GM12878 (cell line): ENCODE measurements at regions not wholly inside any gene's neighbourhood (a gene's known extent, or its start where the extent isn't known, plus 50 kb on each side); places are given as distances from the start of the nearest gene placed in this dataset.

Experiments
- ATAC-seq: fragments of 200-7000 bp; cut with Tn5 transposase; 3 replicates; pipeline ENCODE4 v1.9.1; 2020; ENCODE audit warnings: mild to moderate bottlenecking, moderate library complexity
- BruUV-seq: library from RNA; stranded (reverse); fragments of 400-500 nt; replicated peaks from 2 replicates; lab custom pipeline; 2021; lab: Mats Ljungman, UMichigan
- CTCF ChIA-PET: fragments of 300-600 bp; sonication (Branson Sonifier 250); formaldehyde crosslinking; extraction: SDS; loops from one replicate; lab custom pipeline; 2021; ENCODE audit warnings: inconsistent platforms; lab: Yijun Ruan, JAX
- POLR2A ChIA-PET: fragments of 350-600 bp; formaldehyde crosslinking; extraction: SDS; loops from one replicate; lab custom pipeline; 2021; ENCODE audit warnings: inconsistent platforms; lab: Charles Lee
- RAD21 ChIA-PET: fragments of 300-600 bp; sonication (Branson Sonifier 250); formaldehyde crosslinking; loops from one replicate; lab custom pipeline; 2023; ENCODE audit warnings: antibody characterized with exemption; ENCODE audit not compliant: unreplicated experiment; lab: Charles Lee
- SMC1A ChIA-PET: fragments of 300-600 bp; sonication (Branson Sonifier 250); formaldehyde crosslinking; loops from one replicate; lab custom pipeline; 2023; ENCODE audit not compliant: unreplicated experiment, uncharacterized antibody; lab: Charles Lee
- DNase-seq: peaks from one replicate; pipeline ENCODE4 v3.0.0-alpha.2; 2011; ENCODE audit warnings: low read depth, low spot score
- FAIRE-seq: peaks from 3 replicates; lab custom pipeline; 2011; peaks lifted over from hg19 to GRCh38; lab: Jason Lieb, UNC
- H2AFZ ChIP-seq: 2 replicates; pipeline ENCODE4 v1.6.0; 2011; ENCODE audit warnings: low read depth, low read length, control low read depth; ENCODE audit not compliant: control insufficient read depth
- H3K27ac ChIP-seq: 2 replicates; pipeline ENCODE4 v1.5.1; 2011; ENCODE audit warnings: control low read depth; ENCODE audit not compliant: control insufficient read depth, insufficient read depth
- H3K27me3 ChIP-seq, 2 experiments: replicated peaks in 1 of 2; 2 replicates each; pipeline versions ENCODE4 v1.6.0 to v1.6.1; 2011; ENCODE audit warnings: low read length in 1 of 2; ENCODE audit not compliant: control insufficient read depth in 2 of 2, insufficient read depth in 2 of 2
- H3K36me3 ChIP-seq, 2 experiments: 2 replicates each; pipeline ENCODE4 v1.5.1; 2011; ENCODE audit warnings: low read length in 1 of 2; ENCODE audit not compliant: control insufficient read depth in 2 of 2, insufficient read depth in 2 of 2
- H3K4me1 ChIP-seq: 2 replicates; pipeline ENCODE4 v1.6.1; 2011; ENCODE audit warnings: mild to moderate bottlenecking, low read length, moderate library complexity, mixed read lengths; ENCODE audit not compliant: control insufficient read depth, insufficient read depth
- H3K4me2 ChIP-seq: 2 replicates; pipeline ENCODE4 v1.6.0; 2011; ENCODE audit warnings: control low read depth; ENCODE audit not compliant: control insufficient read depth, insufficient read depth
- H3K4me3 ChIP-seq: fragments of 200-600 bp; sonication (generic); 2 replicates; pipeline ENCODE4 v1.5.1; 2016
- H3K79me2 ChIP-seq: 2 replicates; pipeline ENCODE4 v1.6.0; 2011; ENCODE audit warnings: low read length; ENCODE audit not compliant: control insufficient read depth, insufficient read depth
- H3K9ac ChIP-seq: 2 replicates; pipeline ENCODE4 v1.8.0; 2011; ENCODE audit warnings: low read length, control low read depth, mixed read lengths; ENCODE audit not compliant: control insufficient read depth, insufficient read depth
- H3K9me3 ChIP-seq: replicated peaks from 3 replicates; pipeline ENCODE4 v1.5.1; 2011; ENCODE audit warnings: mild to moderate bottlenecking, low read length; ENCODE audit not compliant: control insufficient read depth, insufficient read depth
- H4K20me1 ChIP-seq: 2 replicates; pipeline ENCODE4 v1.6.0; 2011; ENCODE audit not compliant: control insufficient read depth, insufficient read depth
- ATF2 ChIP-seq: IDR thresholded peaks from 2 replicates; pipeline ENCODE4 v1.6.1; 2012; ENCODE audit warnings: low read length, inconsistent platforms
- CBX5 ChIP-seq: sonication (generic); IDR thresholded peaks from 2 replicates; pipeline ENCODE4 v1.6.1; 2016; ENCODE audit warnings: low read depth, moderate library complexity, mild to moderate bottlenecking, inconsistent platforms
- ESRRA ChIP-seq: IDR thresholded peaks from 2 replicates; pipeline ENCODE4 v1.6.1; 2012; ENCODE audit warnings: mild to moderate bottlenecking, low read length, improper control_type of control experiment
- FOXM1 ChIP-seq: IDR thresholded peaks from 2 replicates; pipeline ENCODE4 v1.6.1; 2012; ENCODE audit warnings: low read depth, mild to moderate bottlenecking, inconsistent platforms, low read length, moderate library complexity
- HCFC1 ChIP-seq: fragments of 150-350 bp; IDR thresholded peaks from 2 replicates; pipeline ENCODE4 v1.6.1; 2014; ENCODE audit warnings: low read length
- IKZF1 ChIP-seq: fragments of 450-650 bp; conservative IDR thresholded peaks from 2 replicates; pipeline ENCODE4 v1.6.1; 2017; ENCODE audit warnings: antibody characterized with exemption, mild to moderate bottlenecking
- MAX ChIP-seq: IDR thresholded peaks from 2 replicates; pipeline ENCODE4 v1.6.1; 2012; ENCODE audit warnings: low read depth, low read length, improper control_type of control experiment
- MTA2 ChIP-seq: fragments of 450-650 bp; IDR thresholded peaks from 2 replicates; pipeline ENCODE4 v1.6.1; 2016; ENCODE audit warnings: low read depth, mild to moderate bottlenecking, moderate library complexity
- MTA3 ChIP-seq: IDR thresholded peaks from 2 replicates; pipeline ENCODE4 v1.6.1; 2012; ENCODE audit warnings: low read length, inconsistent platforms, borderline replicate concordance
- NBN ChIP-seq: fragments of 450-650 bp; IDR thresholded peaks from 2 replicates; pipeline ENCODE4 v1.6.1; 2016
- NR2C2 ChIP-seq: IDR thresholded peaks from 2 replicates; pipeline ENCODE4 v1.6.1; 2011; ENCODE audit warnings: borderline replicate concordance, low read depth; ENCODE audit not compliant: control insufficient read depth, insufficient read length
- NRF1 ChIP-seq: conservative IDR thresholded peaks from 2 replicates; pipeline ENCODE4 v1.6.1; 2011; ENCODE audit warnings: mild to moderate bottlenecking, low read depth, low read length, improper control_type of control experiment
- POLR2AphosphoS5 ChIP-seq: IDR thresholded peaks from 2 replicates; pipeline ENCODE4 v1.6.1; 2011; ENCODE audit warnings: mild to moderate bottlenecking, low read length, inconsistent platforms
- RAD51 ChIP-seq: fragments of 450-650 bp; IDR thresholded peaks from 2 replicates; pipeline ENCODE4 v1.6.1; 2016; ENCODE audit warnings: moderate library complexity, mild to moderate bottlenecking, inconsistent platforms
- SIN3A ChIP-seq: IDR thresholded peaks from 2 replicates; pipeline ENCODE4 v1.6.1; 2012; ENCODE audit warnings: low read depth, low read length, improper control_type of control experiment
- TBL1XR1 ChIP-seq: IDR thresholded peaks from 2 replicates; pipeline ENCODE4 v1.6.1; 2012; ENCODE audit warnings: low read depth, low read length, improper control_type of control experiment
- TCF3 ChIP-seq: IDR thresholded peaks from 2 replicates; pipeline ENCODE4 v1.6.1; 2012; ENCODE audit warnings: low read depth, mild to moderate bottlenecking, low read length, borderline replicate concordance; ENCODE audit not compliant: insufficient read depth
- ZZZ3 ChIP-seq: IDR thresholded peaks from 2 replicates; pipeline ENCODE4 v1.6.1; 2011; ENCODE audit warnings: low read depth; ENCODE audit not compliant: control insufficient read depth, insufficient read length
- in situ Hi-C: fragments of 300-500 bp; cut with MboI; formaldehyde crosslinking; loops from 9 replicates; pipeline ENCODE4 v1.14.3; 2018; ENCODE audit warnings: mixed read lengths
- intact Hi-C: fragments of 100-400 bp; cut with micrococcal nuclease; formaldehyde crosslinking; loops from one replicate; pipeline ENCODE4 v1.14.2; 2022; ENCODE audit not compliant: unreplicated experiment

- FAIRE-seq, result no peak
Measured at GRCh38 chr4:134298313-134298712, 96.7 kb upstream of the PABPC4L start.

GRCh38 chr4:134297765-134298164, 96.2 kb upstream of the PABPC4L start:
- no peak overlapping the region for H3K4me2 ChIP-seq
- H3K9me3 ChIP-seq, result no peaks in the 10 kb centered on the region
- POLR2A ChIA-PET, result no interaction called here
- CTCF ChIA-PET, result interaction anchor here (1.3 to 1.4 kb wide), 2 partner anchors 20 to 26 kb away, joined by 3 to 4 read pairs; no protein-coding TSS in a partner anchor
- H3K27ac ChIP-seq, result no peak overlapping the region
- H3K36me3 ChIP-seq, result no peaks in the 10 kb centered on the region
- no peaks in the 10 kb centered on the region for H3K27me3 ChIP-seq
- RAD21 ChIA-PET, result no interaction called here
- intact Hi-C loops (no loop called here), in situ Hi-C loops (no loop called here)
- H2AFZ ChIP-seq, result no peak overlapping the region
- DNase-seq, result no peak
- H3K9ac ChIP-seq, result no peak overlapping the region
- no peaks in the 10 kb centered on the region for H4K20me1 ChIP-seq
- ATAC-seq, result no peak
- H3K79me2 ChIP-seq, result no peaks in the 10 kb centered on the region
- no peak overlapping the region for H3K4me3 ChIP-seq
- SMC1A ChIA-PET, result no interaction called here
- TF ChIP-seq NR2C2 (no peak), POLR2AphosphoS5 (no peak), TBL1XR1 (no peak), MTA3 (no peak), TCF3 (no peak), ATF2 (no peak), RAD51 (no peak), NRF1 (no peak), IKZF1 (no peak), MTA2 (no peak)
- no peaks in the 10 kb centered on the region for H3K4me1 ChIP-seq
- no peak for FAIRE-seq
- no TSS peak for BruUV-seq

More at GRCh38 chr4:134298313-134298712, 96.7 kb upstream of the PABPC4L start:
- ChIA-PET RAD21 (no interaction called here), SMC1A (no interaction called here), CTCF (interaction anchor here (1.3 to 1.4 kb wide), 2 partner anchors 20 to 27 kb away, joined by 3 to 4 read pairs; no protein-coding TSS in a partner anchor), POLR2A (no interaction called here)
- DNase-seq, result no peak
- Histone ChIP-seq H3K4me2 (no peak overlapping the region), H3K9me3 (no peaks in the 10 kb centered on the region), H3K79me2 (no peaks in the 10 kb centered on the region), H3K27ac (no peak overlapping the region), H4K20me1 (no peaks in the 10 kb centered on the region), H3K36me3 (no peaks in the 10 kb centered on the region), H3K4me3 (no peak overlapping the region), H2AFZ (no peak overlapping the region), H3K9ac (no peak overlapping the region), H3K4me1 (no peaks in the 10 kb centered on the region), H3K27me3 (no peaks in the 10 kb centered on the region)
- no TSS peak for BruUV-seq
- in situ Hi-C loops (no loop called here), intact Hi-C loops (no loop called here)
- no peak for ATAC-seq
- TF ChIP-seq SIN3A (no peak), FOXM1 (no peak), CBX5 (no peak), HCFC1 (no peak), ESRRA (no peak), MAX (no peak), ZZZ3 (no peak), NBN (no peak)
